ENCODE measurements at regions not wholly inside any gene's neighbourhood (a gene's known extent, or its start where the extent isn't known, plus 50 kb on each side); places are given as distances from the start of the nearest gene placed in this dataset.

DNA sequence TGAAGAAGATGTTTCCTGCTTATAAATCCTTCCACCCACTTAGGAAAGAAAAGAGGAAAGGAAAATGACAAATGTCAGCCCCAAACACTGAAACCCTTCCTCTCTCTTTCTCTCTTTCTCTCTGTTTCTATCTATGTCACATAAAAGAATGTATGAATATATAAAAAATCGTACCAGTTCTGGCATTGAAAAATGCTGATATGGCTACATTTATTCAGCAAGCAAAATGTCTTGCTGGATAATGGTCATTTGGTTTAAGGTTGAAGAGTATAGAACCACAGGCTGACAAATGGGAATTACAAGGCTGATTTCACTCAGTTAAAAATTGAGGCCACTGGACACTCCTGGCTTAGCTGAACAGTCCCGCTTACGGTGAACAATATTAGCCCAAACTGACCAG, 335.9 kb downstream of the PARP8 start:
- DNase-seq, result no peak
- Histone ChIP-seq H3K4me1 (no peaks in the 10 kb centered on the region), H3K36me3 (ENCODE audit: insufficient read depth in 1 of 2, low read depth in 1 of 2) (no peaks in the 10 kb centered on the region), H3K4me3 (no peak overlapping the region), H3K27me3 (ENCODE audit: insufficient read depth in 3 of 3, low read length in 2 of 3) (no peaks in the 10 kb centered on the region), H3K27ac (no peak overlapping the region), H3K9me3 (no peaks in the 10 kb centered on the region)
- intact Hi-C loops (cut with DNase I), result no loop called here
- TF ChIP-seq, protein P1, sequence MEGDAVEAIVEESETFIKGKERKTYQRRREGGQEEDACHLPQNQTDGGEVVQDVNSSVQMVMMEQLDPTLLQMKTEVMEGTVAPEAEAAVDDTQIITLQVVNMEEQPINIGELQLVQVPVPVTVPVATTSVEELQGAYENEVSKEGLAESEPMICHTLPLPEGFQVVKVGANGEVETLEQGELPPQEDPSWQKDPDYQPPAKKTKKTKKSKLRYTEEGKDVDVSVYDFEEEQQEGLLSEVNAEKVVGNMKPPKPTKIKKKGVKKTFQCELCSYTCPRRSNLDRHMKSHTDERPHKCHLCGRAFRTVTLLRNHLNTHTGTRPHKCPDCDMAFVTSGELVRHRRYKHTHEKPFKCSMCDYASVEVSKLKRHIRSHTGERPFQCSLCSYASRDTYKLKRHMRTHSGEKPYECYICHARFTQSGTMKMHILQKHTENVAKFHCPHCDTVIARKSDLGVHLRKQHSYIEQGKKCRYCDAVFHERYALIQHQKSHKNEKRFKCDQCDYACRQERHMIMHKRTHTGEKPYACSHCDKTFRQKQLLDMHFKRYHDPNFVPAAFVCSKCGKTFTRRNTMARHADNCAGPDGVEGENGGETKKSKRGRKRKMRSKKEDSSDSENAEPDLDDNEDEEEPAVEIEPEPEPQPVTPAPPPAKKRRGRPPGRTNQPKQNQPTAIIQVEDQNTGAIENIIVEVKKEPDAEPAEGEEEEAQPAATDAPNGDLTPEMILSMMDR (IDR thresholded peaks at IDR 0.05), result no peak
- WGBS, 3 donors, result 83 to 89% (median 86%) methylated on average over 3 of the region's 3 CpGs
- no peak for ATAC-seq

DNA sequence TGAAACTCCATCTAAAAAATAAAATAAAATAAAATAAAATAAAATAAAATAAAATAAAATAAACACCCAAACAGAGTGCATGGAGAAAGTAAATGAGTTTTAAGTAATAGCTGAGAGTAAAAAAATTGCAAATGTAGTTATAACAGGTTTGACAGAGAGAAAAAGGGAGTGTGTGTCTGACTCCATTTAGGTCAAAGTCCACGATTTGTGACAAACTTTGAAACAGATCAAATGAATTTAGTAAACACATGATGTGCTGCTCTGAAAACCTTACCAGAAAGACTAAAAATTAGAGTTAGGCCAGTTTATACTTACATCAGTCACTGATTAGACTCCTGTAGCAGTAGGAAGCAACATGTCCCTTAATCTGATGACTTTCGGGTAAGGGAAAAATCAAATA, 346.6 kb downstream of the PARP8 start:
- ATAC-seq (no peak), DNase-seq (no peak)
- intact Hi-C loops (cut with DNase I), result no loop called here
- Histone ChIP-seq H3K36me3 (ENCODE audit: insufficient read depth in 1 of 2, low read depth in 1 of 2) (no peaks in the 10 kb centered on the region), H3K9me3 (no peaks in the 10 kb centered on the region), H3K27me3 (ENCODE audit: insufficient read depth in 3 of 3, low read length in 2 of 3) (peaks cover 0 to 2% (median 0%) of the 10 kb centered on the region in 3 donors), H3K27ac (no peak overlapping the region), H3K4me1 (no peaks in the 10 kb centered on the region), H3K4me3 (no peak overlapping the region)
- 82 to 92% (median 85%) methylated on average over 2 of the region's 2 CpGs for WGBS, 3 donors
- TF ChIP-seq, protein P1 (IDR thresholded peaks at IDR 0.05), result no peak

DNA sequence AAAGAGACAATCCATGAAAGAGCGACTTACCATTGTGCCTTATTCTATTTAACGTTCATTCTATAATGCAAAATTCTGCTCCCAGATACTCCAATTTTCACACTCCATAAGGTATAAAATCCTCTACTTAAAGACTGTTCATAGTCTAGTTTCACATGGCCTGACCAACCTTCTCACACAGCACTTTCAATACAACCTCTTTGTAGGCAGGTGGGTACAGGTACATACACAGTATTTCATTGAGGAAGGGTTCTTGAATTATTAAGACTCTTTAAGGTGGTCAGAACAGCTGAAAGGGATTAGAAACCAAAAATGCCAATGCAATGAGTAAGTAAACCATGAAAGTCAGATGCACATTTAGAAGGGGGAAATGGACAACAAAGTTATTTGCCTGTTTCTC, 352.0 kb downstream of the PARP8 start:
- H3K27ac ChIP-seq, result no peak overlapping the region
- TF ChIP-seq, protein P1 (IDR thresholded peaks at IDR 0.05), result no peak
- H3K9me3 ChIP-seq, result no peaks in the 10 kb centered on the region
- H3K4me3 ChIP-seq, result no peak overlapping the region
- no peak for DNase-seq
- intact Hi-C loops (cut with DNase I), result no loop called here
- H3K36me3 ChIP-seq (ENCODE audit: insufficient read depth in 1 of 2, low read depth in 1 of 2), result no peaks in the 10 kb centered on the region
- no peaks in the 10 kb centered on the region for H3K4me1 ChIP-seq
- ATAC-seq, result no peak
- H3K27me3 ChIP-seq (ENCODE audit: insufficient read depth in 3 of 3, low read length in 2 of 3), result no peaks in the 10 kb centered on the region
- 84 to 90% (median 88%) methylated on average over 2 of the region's 2 CpGs for WGBS, 3 donors

DNA sequence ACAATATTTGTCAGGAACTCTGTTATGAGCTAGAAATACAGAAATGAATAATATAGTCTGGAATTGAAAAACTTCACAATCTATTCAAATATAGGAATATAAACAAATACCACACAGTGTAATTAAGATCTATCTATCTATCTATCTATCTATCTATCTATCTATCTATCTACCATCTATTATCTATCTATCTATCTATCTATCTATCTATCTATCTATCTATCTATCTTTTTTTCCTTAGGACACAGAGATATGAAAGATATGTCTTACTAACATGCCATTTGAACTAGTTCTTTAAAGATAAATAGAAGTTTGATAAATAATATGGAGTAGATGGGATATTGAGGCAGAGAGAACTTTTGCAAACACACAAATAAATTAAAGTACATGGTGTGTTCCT, 357.8 kb downstream of the PARP8 start:
- Histone ChIP-seq H3K27ac (no peak overlapping the region), H3K4me3 (no peak overlapping the region), H3K27me3 (ENCODE audit: insufficient read depth in 3 of 3, low read length in 2 of 3) (no peaks in the 10 kb centered on the region), H3K4me1 (no peaks in the 10 kb centered on the region), H3K36me3 (ENCODE audit: insufficient read depth in 1 of 2, low read depth in 1 of 2) (no peaks in the 10 kb centered on the region), H3K9me3 (no peaks in the 10 kb centered on the region)
- ATAC-seq, result no peak
- DNase-seq, result no peak
- intact Hi-C loops (cut with DNase I), result no loop called here
- TF ChIP-seq, protein P1 (IDR thresholded peaks at IDR 0.05), result no peak

DNA sequence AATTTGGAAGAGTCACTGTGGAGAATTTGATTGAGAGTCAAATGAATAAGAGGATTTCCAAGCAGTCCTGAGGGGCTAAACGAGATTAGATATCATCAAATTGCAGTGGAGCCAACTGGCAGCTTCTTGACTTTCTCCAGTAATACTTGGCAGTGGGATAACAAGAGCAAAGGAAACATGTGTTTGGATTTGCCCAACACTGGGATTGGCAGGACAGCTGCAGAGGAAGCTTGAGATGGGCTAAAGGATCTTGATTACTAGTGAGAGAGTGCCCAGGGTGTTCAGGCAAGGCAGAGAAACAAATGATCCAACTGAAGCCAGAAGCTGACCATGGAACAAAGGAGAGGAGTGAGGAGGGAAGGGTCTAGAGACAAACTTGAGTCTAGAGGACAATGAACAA, 356.0 kb upstream of the ISL1 start:
- no peak for ATAC-seq
- WGBS, 3 donors, result 6 to 18% (median 14%) methylated on average over 1 of the region's 1 CpG
- Histone ChIP-seq H3K27me3 (ENCODE audit: insufficient read depth in 3 of 3, low read length in 2 of 3) (no peaks in the 10 kb centered on the region), H3K4me3 (no peak overlapping the region), H3K27ac (no peak overlapping the region), H3K4me1 (no peaks in the 10 kb centered on the region), H3K9me3 (no peaks in the 10 kb centered on the region), H3K36me3 (ENCODE audit: insufficient read depth in 1 of 2, low read depth in 1 of 2) (no peaks in the 10 kb centered on the region)
- no peak for DNase-seq
- intact Hi-C loops (cut with DNase I), result no loop called here
- TF ChIP-seq, protein P1 (IDR thresholded peaks at IDR 0.05), result no peak
